ENCODE measurements at regions not wholly inside any gene's neighbourhood (a gene's known extent, or its start where the extent isn't known, plus 50 kb on each side); places are given as distances from the start of the nearest gene placed in this dataset.
"Not testable (repeated sequence)": the region's sequence is repeated elsewhere in the genome, so short reads cannot be mapped to it uniquely, and the experiment has no call there.

DNA sequence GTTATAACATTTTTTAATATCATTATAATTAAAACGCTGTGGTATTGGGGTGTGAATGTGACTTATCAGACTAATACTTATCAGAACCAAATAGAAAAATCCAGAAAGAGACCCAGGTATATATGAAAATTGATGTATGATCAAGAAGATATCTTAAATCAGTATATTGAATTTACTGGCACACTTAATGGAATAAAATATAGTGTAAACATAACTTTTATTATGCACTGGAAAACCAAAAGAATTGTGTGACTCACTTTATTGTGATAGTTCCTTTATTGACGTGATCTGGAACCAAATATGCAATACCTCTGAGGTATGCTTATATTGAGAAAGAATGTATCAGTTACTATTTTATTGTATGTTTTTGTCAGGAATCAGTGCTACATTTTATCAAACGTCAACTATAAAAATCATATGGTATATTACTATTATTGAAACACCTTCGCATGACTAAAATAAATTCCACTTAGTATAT, 250.7 kb upstream of the SPOPL start:
- TF ChIP-seq, protein P1, sequence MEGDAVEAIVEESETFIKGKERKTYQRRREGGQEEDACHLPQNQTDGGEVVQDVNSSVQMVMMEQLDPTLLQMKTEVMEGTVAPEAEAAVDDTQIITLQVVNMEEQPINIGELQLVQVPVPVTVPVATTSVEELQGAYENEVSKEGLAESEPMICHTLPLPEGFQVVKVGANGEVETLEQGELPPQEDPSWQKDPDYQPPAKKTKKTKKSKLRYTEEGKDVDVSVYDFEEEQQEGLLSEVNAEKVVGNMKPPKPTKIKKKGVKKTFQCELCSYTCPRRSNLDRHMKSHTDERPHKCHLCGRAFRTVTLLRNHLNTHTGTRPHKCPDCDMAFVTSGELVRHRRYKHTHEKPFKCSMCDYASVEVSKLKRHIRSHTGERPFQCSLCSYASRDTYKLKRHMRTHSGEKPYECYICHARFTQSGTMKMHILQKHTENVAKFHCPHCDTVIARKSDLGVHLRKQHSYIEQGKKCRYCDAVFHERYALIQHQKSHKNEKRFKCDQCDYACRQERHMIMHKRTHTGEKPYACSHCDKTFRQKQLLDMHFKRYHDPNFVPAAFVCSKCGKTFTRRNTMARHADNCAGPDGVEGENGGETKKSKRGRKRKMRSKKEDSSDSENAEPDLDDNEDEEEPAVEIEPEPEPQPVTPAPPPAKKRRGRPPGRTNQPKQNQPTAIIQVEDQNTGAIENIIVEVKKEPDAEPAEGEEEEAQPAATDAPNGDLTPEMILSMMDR (IDR thresholded peaks at IDR 0.05; ENCODE audit: extremely low read depth in 1 of 2, insufficient read depth in 1 of 2, low read depth in 1 of 2, low read length in 2 of 2), result not testable (repeated sequence)
- TF ChIP-seq MAX (IDR thresholded peaks at IDR 0.05; ENCODE audit: insufficient read depth, insufficient read length), result not testable (repeated sequence)

All from endothelial cell of umbilical vein (primary cell).